SJSA1 (cell line): ENCODE measurements at regions not wholly inside any gene's neighbourhood (a gene's known extent, or its start where the extent isn't known, plus 50 kb on each side); places are given as distances from the start of the nearest gene placed in this dataset.

Experiments used
- DNase-seq, 2 experiments: peaks; one replicate each; pipeline ENCODE4 v3.0.0-alpha.2; 2015 to 2020; ENCODE audit warnings: low spot score in 2 of 2, low read depth in 1 of 2
- H3K27ac ChIP-seq: fragments of 250-450 bp; sonication (Bioruptor Pico); 2 replicates; pipeline ENCODE4 v1.5.1; 2020; ENCODE audit warnings: mild to moderate bottlenecking, moderate library complexity
- H3K27me3 ChIP-seq: fragments of 250-450 bp; sonication (Bioruptor Pico); replicated peaks from 2 replicates; pipeline ENCODE4 v1.5.1; 2020; ENCODE audit warnings: mild to moderate bottlenecking, moderate library complexity
- H3K36me3 ChIP-seq: fragments of 250-450 bp; sonication (Bioruptor Pico); 2 replicates; pipeline ENCODE4 v1.5.1; 2020; ENCODE audit warnings: mild to moderate bottlenecking
- H3K4me1 ChIP-seq: fragments of 250-450 bp; sonication (Bioruptor Pico); replicated peaks from 2 replicates; pipeline ENCODE4 v1.6.1; 2021; ENCODE audit warnings: mild to moderate bottlenecking
- H3K4me3 ChIP-seq: fragments of 250-450 bp; sonication (Bioruptor Pico); 2 replicates; pipeline ENCODE4 v1.5.1; 2020; ENCODE audit warnings: mild to moderate bottlenecking
- H3K9me3 ChIP-seq: fragments of 250-450 bp; sonication (Bioruptor Pico); replicated peaks from 2 replicates; pipeline ENCODE4 v1.5.1; 2020; ENCODE audit warnings: mild to moderate bottlenecking

GRCh38 chr3:112744825-112745566 lies 101.7 kb downstream of the CD200R1L start:
- no peaks in the 10 kb centered on the region for H3K27me3 ChIP-seq
- no peaks in the 10 kb centered on the region for H3K9me3 ChIP-seq
- H3K36me3 ChIP-seq, result no peaks in the 10 kb centered on the region
- DNase-seq, result no peak
- H3K27ac ChIP-seq, result no peak overlapping the region
- no peaks in the 10 kb centered on the region for H3K4me1 ChIP-seq
- no peak overlapping the region for H3K4me3 ChIP-seq

GRCh38 chr3:112744106-112744505 lies 102.6 kb downstream of the CD200R1L start:
- no peaks in the 10 kb centered on the region for H3K9me3 ChIP-seq
- H3K36me3 ChIP-seq, result no peaks in the 10 kb centered on the region
- H3K27ac ChIP-seq, result no peak overlapping the region
- DNase-seq, result no peak
- no peaks in the 10 kb centered on the region for H3K27me3 ChIP-seq
- no peaks in the 10 kb centered on the region for H3K4me1 ChIP-seq
- no peak overlapping the region for H3K4me3 ChIP-seq

GRCh38 chr3:112742934-112743333 lies 102.0 kb upstream of the CCDC80 start:
- no peak overlapping the region for H3K4me3 ChIP-seq
- no peaks in the 10 kb centered on the region for H3K9me3 ChIP-seq
- no peaks in the 10 kb centered on the region for H3K36me3 ChIP-seq
- no peak overlapping the region for H3K27ac ChIP-seq
- H3K4me1 ChIP-seq, result no peaks in the 10 kb centered on the region
- no peak for DNase-seq
- no peaks in the 10 kb centered on the region for H3K27me3 ChIP-seq

- no peak for DNase-seq
- no peak overlapping the region for H3K4me3 ChIP-seq
- no peaks in the 10 kb centered on the region for H3K4me1 ChIP-seq
- no peaks in the 10 kb centered on the region for H3K27me3 ChIP-seq
- H3K27ac ChIP-seq, result no peak overlapping the region
- no peaks in the 10 kb centered on the region for H3K36me3 ChIP-seq
- no peaks in the 10 kb centered on the region for H3K9me3 ChIP-seq
These were observed 101.0 kb upstream of the CCDC80 start for GRCh38 chr3:112741983-112742382.

GRCh38 chr3:112740835-112741234 lies 99.9 kb upstream of the CCDC80 start:
- H3K27ac ChIP-seq, result no peak overlapping the region
- H3K4me1 ChIP-seq, result no peaks in the 10 kb centered on the region
- H3K9me3 ChIP-seq, result no peaks in the 10 kb centered on the region
- no peak for DNase-seq
- no peaks in the 10 kb centered on the region for H3K36me3 ChIP-seq
- no peak overlapping the region for H3K4me3 ChIP-seq
- no peaks in the 10 kb centered on the region for H3K27me3 ChIP-seq

GRCh38 chr3:112739252-112739965 lies 98.5 kb upstream of the CCDC80 start:
- H3K9me3 ChIP-seq, result no peaks in the 10 kb centered on the region
- H3K36me3 ChIP-seq, result no peaks in the 10 kb centered on the region
- H3K4me3 ChIP-seq, result no peak overlapping the region
- no peaks in the 10 kb centered on the region for H3K27me3 ChIP-seq
- no peak overlapping the region for H3K27ac ChIP-seq
- no peak for DNase-seq
- H3K4me1 ChIP-seq, result no peaks in the 10 kb centered on the region

GRCh38 chr3:112738366-112738765 lies 97.4 kb upstream of the CCDC80 start:
- Histone ChIP-seq H3K36me3 (no peaks in the 10 kb centered on the region), H3K4me1 (no peaks in the 10 kb centered on the region), H3K4me3 (no peak overlapping the region), H3K9me3 (no peaks in the 10 kb centered on the region), H3K27ac (no peak overlapping the region), H3K27me3 (no peaks in the 10 kb centered on the region)
- no peak for DNase-seq

GRCh38 chr3:112736805-112737566 lies 96.0 kb upstream of the CCDC80 start:
- Histone ChIP-seq H3K36me3 (no peaks in the 10 kb centered on the region), H3K27ac (no peak overlapping the region), H3K4me1 (no peaks in the 10 kb centered on the region), H3K4me3 (no peak overlapping the region), H3K9me3 (no peaks in the 10 kb centered on the region), H3K27me3 (no peaks in the 10 kb centered on the region)
- DNase-seq, result no peak

GRCh38 chr3:112736386-112736785 lies 95.4 kb upstream of the CCDC80 start:
- no peak for DNase-seq
- H3K4me1 ChIP-seq, result no peaks in the 10 kb centered on the region

GRCh38 chr3:112735926-112736325 lies 95.0 kb upstream of the CCDC80 start:
- Histone ChIP-seq H3K9me3 (no peaks in the 10 kb centered on the region), H3K27me3 (no peaks in the 10 kb centered on the region), H3K36me3 (no peaks in the 10 kb centered on the region), H3K27ac (no peak overlapping the region), H3K4me1 (no peaks in the 10 kb centered on the region), H3K4me3 (no peak overlapping the region)
- DNase-seq, result no peak

More at GRCh38 chr3:112736386-112736785, 95.4 kb upstream of the CCDC80 start:
- Histone ChIP-seq H3K4me3 (no peak overlapping the region), H3K27me3 (no peaks in the 10 kb centered on the region), H3K36me3 (no peaks in the 10 kb centered on the region), H3K27ac (no peak overlapping the region), H3K9me3 (no peaks in the 10 kb centered on the region)

- no peaks in the 10 kb centered on the region for H3K4me1 ChIP-seq
- no peak overlapping the region for H3K27ac ChIP-seq
- peak; percentile 45 to 51 for DNase-seq
These were observed 93.9 kb upstream of the CCDC80 start for GRCh38 chr3:112734736-112735350.

GRCh38 chr3:112734171-112734570 lies 93.2 kb upstream of the CCDC80 start:
- no peaks in the 10 kb centered on the region for H3K4me1 ChIP-seq
- no peaks in the 10 kb centered on the region for H3K36me3 ChIP-seq
- H3K27ac ChIP-seq, result no peak overlapping the region
- no peaks in the 10 kb centered on the region for H3K27me3 ChIP-seq
- no peaks in the 10 kb centered on the region for H3K9me3 ChIP-seq
- DNase-seq, result no peak
- H3K4me3 ChIP-seq, result no peak overlapping the region

More at GRCh38 chr3:112734736-112735350, 93.9 kb upstream of the CCDC80 start:
- H3K27me3 ChIP-seq, result no peaks in the 10 kb centered on the region
- H3K36me3 ChIP-seq, result no peaks in the 10 kb centered on the region
- no peaks in the 10 kb centered on the region for H3K9me3 ChIP-seq
- no peak overlapping the region for H3K4me3 ChIP-seq

- Histone ChIP-seq H3K4me3 (no peak overlapping the region), H3K9me3 (no peaks in the 10 kb centered on the region), H3K27ac (no peak overlapping the region), H3K36me3 (no peaks in the 10 kb centered on the region), H3K4me1 (no peaks in the 10 kb centered on the region), H3K27me3 (no peaks in the 10 kb centered on the region)
- DNase-seq, result no peak
These were observed 89.3 kb upstream of the CCDC80 start for GRCh38 chr3:112730210-112730609.
